HL-60 (cell line): ENCODE measurements at regions not wholly inside any gene's neighbourhood (a gene's known extent, or its start where the extent isn't known, plus 50 kb on each side); places are given as distances from the start of the nearest gene placed in this dataset.

ENCODE experiments used
- DNase-seq, 2 experiments: peaks; one replicate each; pipeline ENCODE4 v3.0.0-alpha.2; 2010 to 2020; ENCODE audit warnings: low read depth in 1 of 2, low spot score in 1 of 2
- H3K27ac ChIP-seq: fragments of 250-450 bp; sonication (Bioruptor Pico); replicated peaks from 2 replicates; pipeline ENCODE4 v1.5.1; 2020; ENCODE audit warnings: mild to moderate bottlenecking, moderate library complexity
- H3K27me3 ChIP-seq: fragments of 250-450 bp; sonication (Bioruptor Pico); 2 replicates; pipeline ENCODE4 v1.5.1; 2021; ENCODE audit warnings: mild to moderate bottlenecking, moderate library complexity; ENCODE audit not compliant: insufficient read depth, poor library complexity, severe bottlenecking
- H3K4me3 ChIP-seq: replicated peaks from 2 replicates; pipeline ENCODE4 v1.5.1; 2011; ENCODE audit warnings: mild to moderate bottlenecking, control low read depth, low read length; ENCODE audit not compliant: insufficient read depth
- GABPA ChIP-seq: IDR thresholded peaks from 2 replicates; pipeline ENCODE4 v1.6.1; 2012; ENCODE audit warnings: low read depth
- POLR2AphosphoS5 ChIP-seq: IDR thresholded peaks from 2 replicates; pipeline ENCODE4 v1.6.1; 2012; ENCODE audit warnings: low read depth
- SPI1 ChIP-seq: IDR thresholded peaks from 2 replicates; pipeline ENCODE4 v1.6.1; 2012; ENCODE audit warnings: low read depth, mild to moderate bottlenecking, borderline replicate concordance
- TF ChIP-seq, protein P1 (sequence below): IDR thresholded peaks from one replicate; pipeline ENCODE4 v1.5.1; 2011; ENCODE audit warnings: low read length, control low read depth, inconsistent platforms; ENCODE audit not compliant: insufficient read depth
- TF ChIP-seq, protein P2 (sequence below): IDR thresholded peaks from 2 replicates; pipeline ENCODE4 v1.6.1; 2012; ENCODE audit warnings: low read depth; ENCODE audit not compliant: insufficient replicate concordance

DNA sequence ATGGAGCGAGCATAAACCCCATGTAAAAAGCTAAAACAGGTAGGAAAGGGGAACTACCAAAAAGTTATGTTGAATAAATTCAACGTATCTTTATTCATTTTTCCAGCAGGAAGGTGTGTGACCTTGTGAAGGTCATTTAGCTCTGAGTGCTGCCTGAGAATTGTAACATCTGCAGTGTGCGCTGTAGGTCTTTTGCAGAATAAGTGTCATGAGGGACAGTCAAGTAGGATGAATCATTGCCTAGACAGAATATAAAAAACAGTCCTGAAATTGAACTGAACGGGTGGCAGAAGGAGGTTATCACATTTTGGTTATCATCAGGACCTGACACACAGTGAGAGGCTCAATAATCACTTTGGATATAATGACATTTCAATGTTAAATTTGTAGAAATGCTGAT is 334.8 kb upstream of the NOVA1 start:
- no peak overlapping the region for H3K27ac ChIP-seq
- H3K27me3 ChIP-seq, result no peaks in the 10 kb centered on the region
- no peak for DNase-seq
- no peak overlapping the region for H3K4me3 ChIP-seq
- TF ChIP-seq SPI1, result no peak
- TF ChIP-seq, protein P1, sequence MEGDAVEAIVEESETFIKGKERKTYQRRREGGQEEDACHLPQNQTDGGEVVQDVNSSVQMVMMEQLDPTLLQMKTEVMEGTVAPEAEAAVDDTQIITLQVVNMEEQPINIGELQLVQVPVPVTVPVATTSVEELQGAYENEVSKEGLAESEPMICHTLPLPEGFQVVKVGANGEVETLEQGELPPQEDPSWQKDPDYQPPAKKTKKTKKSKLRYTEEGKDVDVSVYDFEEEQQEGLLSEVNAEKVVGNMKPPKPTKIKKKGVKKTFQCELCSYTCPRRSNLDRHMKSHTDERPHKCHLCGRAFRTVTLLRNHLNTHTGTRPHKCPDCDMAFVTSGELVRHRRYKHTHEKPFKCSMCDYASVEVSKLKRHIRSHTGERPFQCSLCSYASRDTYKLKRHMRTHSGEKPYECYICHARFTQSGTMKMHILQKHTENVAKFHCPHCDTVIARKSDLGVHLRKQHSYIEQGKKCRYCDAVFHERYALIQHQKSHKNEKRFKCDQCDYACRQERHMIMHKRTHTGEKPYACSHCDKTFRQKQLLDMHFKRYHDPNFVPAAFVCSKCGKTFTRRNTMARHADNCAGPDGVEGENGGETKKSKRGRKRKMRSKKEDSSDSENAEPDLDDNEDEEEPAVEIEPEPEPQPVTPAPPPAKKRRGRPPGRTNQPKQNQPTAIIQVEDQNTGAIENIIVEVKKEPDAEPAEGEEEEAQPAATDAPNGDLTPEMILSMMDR, result no peak
- TF ChIP-seq POLR2AphosphoS5, result no peak
- TF ChIP-seq, protein P2, sequence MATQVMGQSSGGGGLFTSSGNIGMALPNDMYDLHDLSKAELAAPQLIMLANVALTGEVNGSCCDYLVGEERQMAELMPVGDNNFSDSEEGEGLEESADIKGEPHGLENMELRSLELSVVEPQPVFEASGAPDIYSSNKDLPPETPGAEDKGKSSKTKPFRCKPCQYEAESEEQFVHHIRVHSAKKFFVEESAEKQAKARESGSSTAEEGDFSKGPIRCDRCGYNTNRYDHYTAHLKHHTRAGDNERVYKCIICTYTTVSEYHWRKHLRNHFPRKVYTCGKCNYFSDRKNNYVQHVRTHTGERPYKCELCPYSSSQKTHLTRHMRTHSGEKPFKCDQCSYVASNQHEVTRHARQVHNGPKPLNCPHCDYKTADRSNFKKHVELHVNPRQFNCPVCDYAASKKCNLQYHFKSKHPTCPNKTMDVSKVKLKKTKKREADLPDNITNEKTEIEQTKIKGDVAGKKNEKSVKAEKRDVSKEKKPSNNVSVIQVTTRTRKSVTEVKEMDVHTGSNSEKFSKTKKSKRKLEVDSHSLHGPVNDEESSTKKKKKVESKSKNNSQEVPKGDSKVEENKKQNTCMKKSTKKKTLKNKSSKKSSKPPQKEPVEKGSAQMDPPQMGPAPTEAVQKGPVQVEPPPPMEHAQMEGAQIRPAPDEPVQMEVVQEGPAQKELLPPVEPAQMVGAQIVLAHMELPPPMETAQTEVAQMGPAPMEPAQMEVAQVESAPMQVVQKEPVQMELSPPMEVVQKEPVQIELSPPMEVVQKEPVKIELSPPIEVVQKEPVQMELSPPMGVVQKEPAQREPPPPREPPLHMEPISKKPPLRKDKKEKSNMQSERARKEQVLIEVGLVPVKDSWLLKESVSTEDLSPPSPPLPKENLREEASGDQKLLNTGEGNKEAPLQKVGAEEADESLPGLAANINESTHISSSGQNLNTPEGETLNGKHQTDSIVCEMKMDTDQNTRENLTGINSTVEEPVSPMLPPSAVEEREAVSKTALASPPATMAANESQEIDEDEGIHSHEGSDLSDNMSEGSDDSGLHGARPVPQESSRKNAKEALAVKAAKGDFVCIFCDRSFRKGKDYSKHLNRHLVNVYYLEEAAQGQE, result no peak
- no peak for TF ChIP-seq GABPA

DNA sequence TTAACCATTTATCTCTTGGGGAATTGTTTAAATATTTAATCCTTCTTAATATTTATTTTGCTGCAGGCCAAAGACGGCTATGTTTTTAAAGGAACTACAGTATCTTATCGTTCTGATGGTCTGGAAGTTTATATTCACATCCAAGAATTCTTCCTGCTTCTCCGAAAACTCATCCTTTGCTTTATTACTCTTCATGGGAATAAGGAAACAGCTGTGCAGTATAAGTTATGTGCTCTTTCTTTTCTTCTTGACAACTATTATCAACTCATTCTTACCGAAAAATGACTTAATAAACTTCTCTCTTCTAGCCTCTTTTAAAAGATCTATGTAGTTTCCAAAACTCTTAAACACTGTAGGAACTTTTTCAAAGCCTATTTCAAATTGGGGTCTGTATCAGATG is 335.6 kb upstream of the NOVA1 start:
- no peak for TF ChIP-seq SPI1
- TF ChIP-seq, protein P2, result no peak
- no peak for TF ChIP-seq GABPA
- TF ChIP-seq, protein P1, result no peak
- TF ChIP-seq POLR2AphosphoS5, result no peak
- Histone ChIP-seq H3K4me3 (no peak overlapping the region), H3K27me3 (no peaks in the 10 kb centered on the region), H3K27ac (no peak overlapping the region)
- DNase-seq, result no peak

DNA sequence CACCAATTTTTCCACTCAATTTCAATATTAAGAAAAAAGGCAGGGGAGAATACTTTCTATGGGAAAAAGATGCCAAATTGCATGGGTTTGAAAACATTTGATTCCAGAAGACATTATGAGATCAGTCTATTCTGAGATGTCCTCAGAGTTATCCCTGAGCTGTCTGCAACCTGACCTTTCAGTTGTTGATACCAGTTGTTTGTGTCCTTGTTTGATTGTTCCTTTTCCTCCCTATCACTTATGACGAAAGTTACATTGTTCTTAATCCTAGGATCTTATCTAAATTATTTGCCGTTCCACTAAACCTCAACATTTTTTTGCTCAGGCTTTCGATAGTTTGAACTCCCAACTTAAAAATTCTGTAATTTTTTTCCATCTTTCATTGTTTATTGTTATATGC is 336.3 kb upstream of the NOVA1 start:
- Histone ChIP-seq H3K27me3 (no peaks in the 10 kb centered on the region), H3K4me3 (no peak overlapping the region), H3K27ac (no peak overlapping the region)
- TF ChIP-seq, protein P1, result no peak
- no peak for TF ChIP-seq SPI1
- no peak for TF ChIP-seq POLR2AphosphoS5
- DNase-seq, result no peak

DNA sequence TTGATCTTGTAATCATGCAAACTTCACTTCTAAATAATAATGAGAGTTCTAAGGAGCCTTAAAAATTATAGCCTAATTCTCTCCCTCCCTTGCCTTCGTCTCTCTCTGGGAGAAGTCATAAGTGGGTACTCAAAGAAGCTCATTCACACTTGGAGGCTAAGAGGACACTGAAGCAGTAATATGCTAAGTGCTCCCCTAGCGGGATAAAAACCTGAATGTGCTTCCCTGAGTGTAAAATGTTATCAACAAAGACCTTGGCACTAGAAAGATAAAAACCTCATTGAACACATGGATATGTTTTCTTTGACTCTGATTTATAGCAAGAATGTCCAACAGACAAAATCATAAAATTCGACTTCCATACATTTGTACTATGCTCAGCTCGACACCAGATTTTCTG is 337.9 kb upstream of the NOVA1 start:
- DNase-seq, result no peak
- no peak for TF ChIP-seq GABPA
- TF ChIP-seq SPI1, result no peak
- TF ChIP-seq, protein P2, result no peak
- TF ChIP-seq, protein P1, result no peak
- no peak for TF ChIP-seq POLR2AphosphoS5
- no peaks in the 10 kb centered on the region for H3K27me3 ChIP-seq
- H3K4me3 ChIP-seq, result no peak overlapping the region
- no peak overlapping the region for H3K27ac ChIP-seq
